LNCAP (cell line): ENCODE measurements at regions not wholly inside any gene's neighbourhood (a gene's known extent, or its start where the extent isn't known, plus 50 kb on each side); places are given as distances from the start of the nearest gene placed in this dataset.

Experiments used
- CTCF ChIP-seq: fragments of 450-650 bp; IDR thresholded peaks from 2 replicates; pipeline ENCODE4 v1.5.1; 2017; ENCODE audit warnings: mild to moderate bottlenecking

DNA sequence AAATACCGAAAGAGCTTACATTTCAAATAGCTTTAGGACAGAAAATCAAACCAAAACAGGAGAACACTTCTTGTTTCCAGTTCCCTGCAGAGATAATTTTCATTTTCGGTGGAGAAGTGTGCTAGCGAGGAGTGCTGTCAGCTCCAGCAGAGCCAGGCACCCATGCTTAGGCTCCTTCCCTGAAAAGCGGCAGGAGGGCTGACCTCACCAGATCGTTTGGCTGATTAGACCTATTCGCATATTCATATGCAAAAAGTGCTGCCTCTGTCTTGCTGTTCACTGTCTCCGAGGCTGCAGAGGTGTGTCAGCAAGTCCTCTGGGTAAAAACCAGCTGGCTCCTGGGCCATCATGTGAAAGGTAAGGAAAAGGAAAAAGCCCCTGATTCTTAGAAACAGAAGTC lies 225.8 kb upstream of the COPS8 start:
- TF ChIP-seq CTCF: no peak

- no peak for TF ChIP-seq CTCF
These were observed 224.4 kb upstream of the COPS8 start for GRCh38 chr2:236861196-236861875.

DNA sequence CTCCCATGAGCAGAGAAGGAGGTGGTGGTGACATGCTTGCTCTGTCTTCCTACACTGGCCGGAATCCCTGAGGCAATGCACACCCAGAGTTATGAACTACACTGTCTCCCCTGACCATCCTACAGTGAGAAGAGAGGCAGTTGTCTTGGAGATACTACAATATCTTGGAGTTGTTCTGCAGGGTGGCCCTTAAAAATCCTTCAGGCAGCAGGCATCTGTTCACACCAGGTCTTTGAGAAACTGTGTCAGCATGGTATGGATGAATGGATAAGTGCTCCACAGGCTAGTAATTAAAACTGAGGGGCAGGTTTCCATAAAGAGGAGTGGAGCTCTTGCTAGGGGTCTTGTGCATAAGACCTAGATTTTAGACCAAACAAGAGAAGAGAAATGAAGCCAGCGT lies 223.7 kb upstream of the COPS8 start:
- TF ChIP-seq CTCF: no peak

DNA sequence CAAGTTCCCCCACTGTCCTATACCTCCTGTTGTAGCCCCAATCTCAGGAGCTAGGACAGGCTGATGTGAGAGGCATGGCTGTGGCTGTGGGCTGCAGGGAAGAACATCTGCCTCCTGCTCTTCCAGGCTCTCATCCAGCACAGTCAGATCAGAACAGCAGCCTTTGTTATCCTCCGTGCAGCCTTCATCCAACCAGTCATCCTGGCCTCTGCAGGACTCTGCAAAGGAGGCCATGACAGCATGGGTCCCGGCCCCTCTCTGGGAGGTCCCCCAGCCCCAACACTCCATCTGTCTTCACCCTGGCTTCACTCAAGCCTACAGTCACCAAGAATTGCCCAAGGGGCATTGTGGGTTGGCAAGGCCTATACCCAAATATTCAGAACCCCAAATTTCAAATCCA lies 223.2 kb upstream of the COPS8 start:
- no peak for TF ChIP-seq CTCF

- TF ChIP-seq CTCF: no peak
These were observed 222.5 kb upstream of the COPS8 start for GRCh38 chr2:236862961-236863728.

DNA sequence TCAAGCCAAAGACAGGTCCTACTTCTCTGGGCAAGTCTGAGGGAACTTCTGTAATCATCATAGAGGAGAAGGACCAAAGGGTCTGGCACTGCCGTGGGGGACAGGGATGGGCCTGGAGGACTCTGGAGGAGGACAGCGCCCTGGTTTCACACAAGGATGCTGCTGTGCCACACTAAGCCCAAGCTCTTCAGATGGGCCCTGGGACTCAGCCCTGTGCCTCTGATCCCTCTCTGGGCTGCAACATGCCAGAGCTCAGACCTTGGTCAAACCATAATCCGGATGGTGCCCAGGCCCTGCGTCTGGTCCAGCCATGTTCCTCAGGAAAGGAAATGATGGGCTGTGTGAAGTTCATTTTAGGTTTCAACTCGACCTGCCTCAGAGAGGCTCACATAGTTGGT lies 222.0 kb upstream of the COPS8 start:
- TF ChIP-seq CTCF: no peak

- TF ChIP-seq CTCF: no peak
These were observed 220.6 kb upstream of the COPS8 start for GRCh38 chr2:236865052-236865451.
